Stimulated activated CD8-positive, alpha-beta memory T cell treated with anti-CD3 and anti-CD28 coated beads, Interleukin-7, amount 100 ng/mL, for 24 hours (primary cell): ENCODE measurements at regions not wholly inside any gene's neighbourhood (a gene's known extent, or its start where the extent isn't known, plus 50 kb on each side); places are given as distances from the start of the nearest gene placed in this dataset.
"Not testable (repeated sequence)": the region's sequence is repeated elsewhere in the genome, so short reads cannot be mapped to it uniquely, and the experiment has no call there.

Experiments
- DNase-seq: peaks from one replicate; pipeline ENCODE4 v3.0.0-alpha.2; 2020; ENCODE audit warnings: low read depth

DNA sequence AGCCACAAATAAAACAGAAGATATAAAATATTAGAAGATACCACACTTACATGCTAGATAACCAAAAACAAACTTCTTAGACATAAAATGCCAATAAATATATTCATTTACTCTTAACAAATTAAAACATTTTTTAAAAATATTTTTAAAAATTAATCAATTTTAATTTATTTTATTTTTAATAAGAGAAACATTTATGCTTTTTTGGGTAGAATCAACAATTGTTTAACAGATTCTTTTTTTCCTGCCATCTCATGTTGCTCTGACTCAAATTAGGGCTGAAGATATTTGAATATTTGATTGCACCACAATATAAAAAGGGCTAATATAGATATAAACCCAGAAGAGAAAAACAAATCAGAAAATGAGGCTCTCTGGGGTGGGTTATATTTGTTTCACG, 172.6 kb downstream of the GOLGA6L6 start:
- no peak for DNase-seq

DNA sequence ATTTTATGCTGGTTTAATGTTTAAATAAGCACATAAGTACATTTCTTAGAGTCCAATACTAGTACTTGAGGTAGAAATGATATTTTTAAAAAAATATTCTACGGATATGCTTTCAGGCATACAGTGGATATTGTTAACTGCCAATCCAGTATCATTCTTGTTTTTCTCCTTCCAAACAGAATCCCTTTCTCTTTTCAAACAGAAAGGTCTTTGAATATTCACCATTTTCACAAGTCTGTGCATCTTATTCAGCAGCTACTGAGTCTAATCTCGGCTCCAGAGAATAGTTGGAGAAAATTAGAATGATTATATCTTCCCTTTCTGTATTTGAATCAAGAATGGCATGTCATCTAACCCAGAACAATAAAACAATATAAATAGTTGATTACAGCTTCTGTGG, 174.5 kb downstream of the GOLGA6L6 start:
- DNase-seq = no peak

DNA sequence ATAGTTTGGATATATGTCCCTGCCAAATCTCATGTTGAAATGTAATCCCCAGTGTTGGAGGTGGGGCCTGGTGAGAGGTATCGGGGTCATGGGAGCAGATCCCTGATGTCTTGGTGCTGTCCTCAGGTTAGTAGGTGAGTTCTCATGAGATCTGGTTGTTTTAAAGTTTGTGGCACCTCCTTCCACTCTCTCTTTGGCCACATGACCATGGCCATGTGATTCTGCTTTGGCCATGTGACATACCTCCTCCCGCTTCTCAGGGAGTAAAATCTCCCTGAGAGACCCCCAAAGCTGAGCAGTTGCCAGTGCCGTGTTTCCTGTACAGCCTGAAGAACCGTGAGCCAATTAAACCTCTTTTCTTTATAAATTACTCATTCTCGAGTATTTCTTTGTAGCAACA, 178.0 kb downstream of the GOLGA6L6 start:
- DNase-seq = not testable (repeated sequence)

DNA sequence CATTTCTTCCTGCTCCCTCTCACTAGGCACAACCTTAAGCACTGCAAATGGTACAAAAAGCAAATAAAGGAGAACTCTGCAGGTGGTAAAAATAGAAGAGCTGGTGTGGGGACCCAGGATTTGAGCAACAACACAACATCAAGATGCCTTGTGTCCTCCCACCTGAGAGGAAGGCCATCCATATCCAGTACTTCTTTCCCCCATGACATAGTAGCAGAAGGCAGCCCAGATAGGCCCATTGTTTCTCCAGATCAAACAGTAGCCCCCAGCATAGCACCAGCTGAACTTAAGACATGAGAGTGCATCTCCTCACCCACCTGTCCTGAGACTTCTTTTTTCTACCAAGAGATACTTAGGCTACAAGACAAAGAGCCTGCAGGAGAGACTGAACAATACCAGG, 180.5 kb downstream of the GOLGA6L6 start:
- no peak for DNase-seq

DNA sequence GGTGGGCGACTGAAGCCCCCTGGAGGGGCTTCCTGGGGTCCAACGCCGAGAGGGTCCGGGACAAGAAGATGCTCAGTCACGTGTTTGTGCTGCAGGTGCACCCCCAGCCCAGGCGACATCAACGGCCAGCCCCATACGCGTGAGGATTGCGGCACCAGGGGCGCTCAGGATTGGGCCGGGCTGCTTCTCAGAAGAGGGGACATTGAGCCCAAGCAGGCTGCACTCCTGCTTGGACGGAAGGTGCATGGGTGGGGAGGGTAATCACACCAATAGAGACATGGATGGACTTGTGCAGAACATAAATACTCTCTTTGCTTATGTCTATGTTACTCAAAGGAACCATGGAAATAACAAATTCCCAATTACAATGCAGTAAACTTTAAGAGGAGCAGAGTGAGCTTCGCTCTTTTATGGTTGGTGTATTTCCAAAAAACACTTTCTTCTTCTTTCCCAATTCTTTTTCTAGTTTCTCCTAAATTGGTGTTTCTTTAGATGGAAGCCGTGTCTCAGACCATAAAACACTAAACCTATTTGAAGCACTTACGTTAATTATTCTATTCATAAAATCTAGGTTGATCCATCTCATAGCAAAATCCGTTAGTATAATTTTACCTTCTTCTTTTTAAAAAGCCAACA, 182.7 kb downstream of the GOLGA6L6 start:
- DNase-seq = no peak

DNA sequence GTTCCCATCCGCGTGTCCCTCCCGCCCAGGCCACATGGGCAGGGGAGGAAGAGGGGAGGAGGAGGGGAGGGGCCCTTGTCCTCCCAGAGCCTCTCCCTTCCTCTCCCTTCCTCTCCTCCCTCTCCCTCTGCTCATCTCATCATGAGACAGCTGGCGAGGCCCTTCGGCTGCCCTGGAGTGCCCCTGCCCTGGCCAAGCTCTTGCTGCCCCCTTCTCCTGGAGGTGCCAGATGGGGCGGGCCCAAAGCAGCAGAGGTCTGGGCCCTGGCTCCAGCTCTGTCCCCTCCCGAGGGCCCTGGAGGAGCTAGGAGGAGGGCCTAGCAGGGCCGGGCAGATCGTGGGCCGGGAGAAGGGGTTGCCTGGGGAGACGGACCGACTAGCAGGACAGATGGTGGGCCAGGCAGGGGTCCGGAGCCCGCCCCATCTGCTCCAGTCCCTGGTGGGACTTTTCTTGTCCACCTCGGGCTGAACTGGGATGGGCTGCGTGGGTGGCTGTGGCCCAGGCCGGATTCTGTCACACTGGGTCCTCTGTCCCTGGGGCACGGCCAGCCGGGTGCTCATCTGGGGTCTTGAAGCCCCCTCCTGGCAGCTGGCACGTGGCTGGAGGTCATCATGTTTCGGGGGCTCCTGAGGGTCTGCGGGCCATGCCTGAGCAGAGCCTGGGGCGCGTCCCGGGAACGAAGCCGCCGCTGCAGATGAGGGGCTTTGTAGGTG, 183.4 kb downstream of the GOLGA6L6 start:
- no peak for DNase-seq

DNA sequence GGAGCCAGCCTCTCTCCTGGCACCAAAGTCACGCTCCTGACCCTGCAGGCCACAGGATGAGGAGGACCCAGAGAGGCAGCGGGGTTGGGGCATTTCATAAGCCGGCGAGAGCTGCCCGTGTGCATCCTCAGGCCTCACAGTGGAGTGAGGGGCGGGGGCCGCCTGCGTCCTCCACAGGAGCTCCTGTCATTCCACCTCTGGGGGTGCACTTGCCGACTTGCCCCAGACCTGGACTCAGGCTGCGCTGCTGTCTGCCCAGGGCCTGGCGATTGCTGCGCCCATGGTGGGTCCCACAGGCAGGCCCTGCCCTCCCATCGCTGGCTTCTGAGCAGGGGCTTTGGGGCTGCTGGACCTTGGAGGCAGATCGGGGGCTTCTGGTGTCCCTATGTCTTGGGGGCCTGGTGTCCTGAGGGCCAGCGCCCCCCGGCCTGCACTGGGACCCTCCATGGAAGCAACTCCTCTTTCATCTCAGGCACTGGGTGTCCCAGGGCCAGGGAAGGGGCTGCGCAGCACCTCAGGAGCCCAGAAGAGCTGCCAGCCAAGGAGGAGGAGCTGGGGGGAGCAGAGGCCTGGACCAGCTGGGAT, 184.0 kb downstream of the GOLGA6L6 start:
- no peak for DNase-seq

DNA sequence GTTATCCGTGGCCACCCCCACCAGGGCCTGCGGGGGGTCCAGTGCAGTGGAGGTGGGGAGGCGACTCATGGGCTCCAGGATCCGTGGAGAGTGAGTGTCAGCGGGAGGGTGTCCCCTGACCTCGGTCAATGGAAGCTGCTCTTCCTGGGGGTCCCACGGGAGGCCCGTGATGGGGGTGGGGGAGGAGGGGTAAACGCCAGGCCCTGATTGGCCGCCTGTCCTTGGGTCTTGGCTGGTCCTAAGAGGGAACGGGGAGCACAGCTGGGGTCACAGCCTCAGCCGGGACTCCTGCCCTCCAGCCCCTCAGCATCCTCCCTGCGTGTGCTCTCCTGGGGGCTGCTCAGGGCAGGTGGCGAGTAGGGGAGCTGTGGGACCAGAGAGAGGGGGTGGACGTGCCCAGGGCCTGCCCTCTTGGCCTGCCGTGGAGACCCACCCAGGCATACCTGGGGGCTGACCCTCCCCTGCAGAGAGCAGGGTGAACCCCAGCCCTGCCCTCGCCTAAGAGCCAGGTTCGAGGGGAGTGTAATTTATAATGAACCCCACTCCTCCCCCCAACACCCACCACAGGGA, 184.6 kb downstream of the GOLGA6L6 start:
- no peak for DNase-seq

DNA sequence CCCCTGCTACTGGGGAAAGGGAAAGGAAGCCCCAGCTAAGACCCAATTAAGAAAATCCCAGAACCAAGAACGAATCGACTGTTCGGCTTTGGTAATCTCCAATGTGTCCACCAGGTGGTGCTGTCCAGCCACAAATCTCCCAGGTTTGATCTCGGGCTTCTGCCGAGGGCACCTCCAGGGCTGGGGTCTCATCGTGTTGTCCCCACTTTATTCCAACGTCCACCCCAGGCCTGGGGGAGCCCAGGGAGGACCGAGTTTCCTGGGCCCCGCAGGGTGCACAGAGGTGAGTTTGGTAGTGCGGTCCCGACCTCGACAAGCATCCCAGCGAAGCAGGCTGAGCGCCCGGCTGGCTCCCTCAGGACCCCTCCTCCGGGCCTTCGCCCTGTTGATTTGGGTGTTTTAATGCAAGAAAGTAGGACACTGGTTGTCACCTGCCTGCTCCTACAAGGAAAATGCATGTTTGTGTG, 185.1 kb downstream of the GOLGA6L6 start:
- DNase-seq = peak; percentile 75

DNA sequence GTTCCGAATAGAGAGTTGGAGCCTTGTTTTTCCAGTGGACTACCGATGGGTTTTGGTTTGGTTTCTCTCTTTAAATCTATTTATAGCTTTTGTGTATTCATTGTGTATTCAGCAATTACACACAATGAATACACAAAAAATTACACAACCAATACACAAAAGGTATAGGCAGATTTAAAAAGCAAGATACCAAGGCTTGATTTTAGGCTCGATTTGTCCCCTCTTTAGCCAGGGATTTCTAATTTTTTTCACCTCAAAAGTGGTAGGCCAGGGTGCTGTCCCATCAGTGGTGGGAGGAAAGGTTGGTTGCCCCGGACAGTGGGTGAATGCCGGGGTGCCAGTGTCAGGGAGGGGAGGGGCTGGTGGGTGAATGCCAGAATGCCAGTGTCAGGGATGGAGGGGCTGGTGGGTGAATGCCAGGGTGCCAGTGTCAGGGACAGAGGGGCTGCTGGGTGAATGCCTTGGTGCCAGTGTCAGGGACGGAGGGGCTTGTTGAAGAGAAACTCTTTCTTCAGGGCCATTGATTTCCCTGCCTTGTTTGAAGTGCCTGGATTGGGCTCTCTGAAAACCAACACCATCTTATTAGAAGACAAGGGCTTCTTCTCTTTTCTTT, 186.2 kb downstream of the GOLGA6L6 start:
- no peak for DNase-seq

DNA sequence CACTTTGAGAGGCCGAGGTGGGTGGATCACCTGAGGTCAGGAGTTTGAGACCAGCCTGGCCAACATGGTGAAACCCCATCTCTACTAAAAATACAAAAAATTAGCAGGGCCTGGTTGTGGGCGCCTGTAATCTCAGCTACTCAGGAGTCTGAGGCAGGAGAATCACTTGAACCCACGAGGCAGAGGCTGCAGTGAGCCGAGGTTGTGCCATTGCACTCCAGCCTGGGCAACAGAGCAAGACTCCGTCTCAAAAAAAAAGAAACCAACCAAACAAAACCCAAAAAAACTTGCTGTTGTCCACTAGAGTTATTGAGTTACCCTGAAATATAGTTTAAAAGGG, 186.7 kb downstream of the GOLGA6L6 start:
- DNase-seq = not testable (repeated sequence)

DNA sequence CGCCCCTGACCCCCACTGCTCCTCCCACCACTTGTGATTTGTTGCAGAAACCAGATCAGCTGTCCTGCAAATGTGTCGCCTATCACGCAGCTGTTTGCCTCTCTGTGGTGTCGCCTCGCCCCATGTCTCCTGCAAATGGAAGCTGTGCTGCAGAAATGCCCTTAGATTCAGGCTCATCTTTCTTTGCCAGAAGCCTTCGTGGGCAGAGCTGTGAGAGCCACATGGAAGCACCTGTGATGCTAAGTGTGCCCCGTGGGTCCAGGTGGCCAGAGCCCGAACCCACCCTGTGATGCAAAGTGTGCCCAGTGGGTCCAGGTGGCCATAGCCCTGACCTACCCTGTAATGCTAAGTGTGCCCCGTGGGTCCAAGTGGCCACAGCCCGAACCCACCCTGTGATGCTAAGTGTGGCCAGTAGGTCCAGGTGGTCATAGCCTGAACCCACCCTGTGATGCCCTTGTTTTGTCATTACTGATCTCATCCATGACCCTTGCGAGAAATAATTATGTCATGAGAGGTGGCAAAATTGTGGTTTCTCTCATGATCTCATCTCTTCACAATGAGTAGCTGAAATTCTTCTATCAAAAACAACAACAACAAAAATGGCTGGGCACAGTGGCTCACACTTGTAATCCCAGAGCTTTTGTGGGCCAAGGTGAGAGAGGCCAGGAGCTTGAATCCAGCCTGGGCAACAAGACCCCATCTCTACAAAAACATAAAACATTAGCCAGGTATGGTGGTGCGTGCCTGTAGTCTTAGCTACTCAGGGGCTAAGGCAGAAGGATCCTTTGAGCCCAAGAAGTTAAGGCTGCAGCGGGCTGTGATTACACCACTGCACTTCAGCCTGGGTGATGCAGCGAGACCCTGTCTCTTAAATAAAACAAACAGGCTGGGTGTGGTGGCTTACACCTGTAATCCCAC, 187.4 kb downstream of the GOLGA6L6 start:
- no peak for DNase-seq

DNA sequence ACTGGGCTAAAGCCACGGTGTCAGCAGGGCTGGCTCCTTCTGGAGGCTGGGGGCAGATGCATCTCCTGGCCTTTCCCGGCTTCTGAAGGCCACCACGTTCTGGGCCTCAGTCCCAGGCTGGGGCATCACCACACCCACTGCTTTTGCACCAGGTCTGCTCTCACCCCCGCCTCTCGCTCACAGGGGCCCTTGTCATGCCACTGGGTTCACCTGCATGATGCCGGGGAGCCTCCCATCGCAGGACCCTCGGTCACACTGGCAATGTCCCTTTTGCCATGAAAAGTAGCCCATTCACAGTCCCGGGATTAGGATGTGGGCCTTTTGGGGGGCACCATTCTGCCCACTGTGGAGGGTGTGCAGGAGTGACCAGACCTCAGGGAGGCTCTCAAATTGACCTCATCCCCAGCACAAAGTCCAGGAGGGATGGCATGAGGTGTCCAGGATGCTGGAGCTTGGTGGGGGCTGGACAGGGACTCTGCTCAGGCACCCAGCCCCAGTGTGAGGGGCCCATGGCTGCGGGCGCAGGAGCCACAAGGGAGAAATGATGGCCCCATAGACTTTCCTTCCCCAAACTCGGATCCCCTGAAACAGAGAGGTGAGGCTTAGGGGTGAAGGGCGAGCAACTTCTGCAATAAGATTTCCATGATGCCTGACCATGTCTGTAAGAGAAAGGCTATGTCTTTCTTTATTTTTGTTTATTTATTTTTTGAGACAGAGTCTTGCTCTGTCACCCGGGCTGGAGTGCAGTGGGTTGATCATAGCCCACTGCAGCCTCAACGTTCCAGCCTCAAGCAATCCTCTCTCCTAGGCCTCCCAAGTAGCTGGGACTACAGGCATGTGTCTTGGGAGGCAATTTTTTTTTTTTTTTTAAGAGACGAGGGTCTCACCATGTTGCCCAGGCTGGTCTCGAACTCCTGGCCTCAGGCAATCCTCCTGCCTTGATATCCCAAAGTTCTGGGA, 189.1 kb downstream of the GOLGA6L6 start:
- no peak for DNase-seq

DNA sequence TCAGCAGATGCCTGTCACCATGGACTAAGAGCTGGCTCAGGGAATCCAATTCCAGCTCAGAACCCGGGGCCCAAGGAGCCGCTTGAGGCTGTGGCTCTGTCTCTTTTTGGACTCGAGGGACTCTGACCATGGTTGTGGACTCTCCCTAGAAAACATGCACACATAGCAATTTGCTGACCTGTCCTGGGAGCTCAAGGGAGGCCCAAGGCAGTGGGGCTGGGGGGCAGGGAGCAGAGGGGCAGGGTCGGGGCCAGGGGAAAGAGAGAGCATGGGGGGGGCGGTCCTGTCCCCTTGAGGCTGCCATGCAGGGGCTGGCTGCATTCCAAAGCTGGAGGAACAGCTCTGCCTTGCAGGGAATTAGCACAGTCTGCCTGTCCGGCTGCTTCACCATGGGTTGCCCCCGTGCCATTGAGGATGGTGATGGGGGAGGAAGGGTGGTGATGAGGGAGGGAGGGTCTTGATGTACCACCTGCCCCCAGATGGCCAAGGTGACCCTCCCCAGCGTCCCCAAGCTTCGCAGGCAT, 190.1 kb downstream of the GOLGA6L6 start:
- DNase-seq = no peak

DNA sequence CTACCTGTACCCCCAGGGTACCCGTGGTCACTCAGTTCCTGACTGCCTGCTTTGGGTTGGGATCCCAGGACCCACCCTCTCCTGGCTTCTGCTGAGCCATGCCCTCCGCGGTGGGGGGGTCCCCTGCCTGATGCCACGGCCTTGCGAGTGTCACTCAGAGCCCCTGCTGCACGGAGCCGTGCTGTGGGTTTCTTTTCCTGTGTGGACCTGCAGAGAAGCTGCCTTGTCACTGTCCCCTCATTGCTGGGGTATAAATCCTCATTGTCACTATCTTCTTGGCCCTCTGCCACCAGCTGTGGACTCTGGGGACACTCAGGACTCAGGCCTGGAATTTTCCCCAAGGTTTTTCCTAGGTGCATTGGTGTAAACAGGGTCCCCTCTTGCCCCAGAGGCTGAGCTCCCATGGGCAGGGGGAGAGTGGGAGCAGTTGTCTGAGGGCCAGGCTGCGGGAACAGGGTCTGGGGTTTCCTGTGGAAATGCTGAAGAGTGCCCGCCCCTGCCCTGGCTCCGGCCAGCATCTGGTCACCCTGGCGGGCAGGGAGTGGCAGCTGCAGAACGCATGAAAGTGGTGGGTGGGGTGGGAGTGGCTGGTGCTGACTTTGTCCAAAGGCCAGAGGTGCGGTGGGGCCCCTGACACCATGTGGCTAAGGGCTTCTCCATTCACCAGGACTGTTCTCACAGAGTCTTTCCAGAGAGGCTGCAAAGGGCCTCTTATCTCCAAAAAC, 191.7 kb downstream of the GOLGA6L6 start:
- no peak for DNase-seq

DNA sequence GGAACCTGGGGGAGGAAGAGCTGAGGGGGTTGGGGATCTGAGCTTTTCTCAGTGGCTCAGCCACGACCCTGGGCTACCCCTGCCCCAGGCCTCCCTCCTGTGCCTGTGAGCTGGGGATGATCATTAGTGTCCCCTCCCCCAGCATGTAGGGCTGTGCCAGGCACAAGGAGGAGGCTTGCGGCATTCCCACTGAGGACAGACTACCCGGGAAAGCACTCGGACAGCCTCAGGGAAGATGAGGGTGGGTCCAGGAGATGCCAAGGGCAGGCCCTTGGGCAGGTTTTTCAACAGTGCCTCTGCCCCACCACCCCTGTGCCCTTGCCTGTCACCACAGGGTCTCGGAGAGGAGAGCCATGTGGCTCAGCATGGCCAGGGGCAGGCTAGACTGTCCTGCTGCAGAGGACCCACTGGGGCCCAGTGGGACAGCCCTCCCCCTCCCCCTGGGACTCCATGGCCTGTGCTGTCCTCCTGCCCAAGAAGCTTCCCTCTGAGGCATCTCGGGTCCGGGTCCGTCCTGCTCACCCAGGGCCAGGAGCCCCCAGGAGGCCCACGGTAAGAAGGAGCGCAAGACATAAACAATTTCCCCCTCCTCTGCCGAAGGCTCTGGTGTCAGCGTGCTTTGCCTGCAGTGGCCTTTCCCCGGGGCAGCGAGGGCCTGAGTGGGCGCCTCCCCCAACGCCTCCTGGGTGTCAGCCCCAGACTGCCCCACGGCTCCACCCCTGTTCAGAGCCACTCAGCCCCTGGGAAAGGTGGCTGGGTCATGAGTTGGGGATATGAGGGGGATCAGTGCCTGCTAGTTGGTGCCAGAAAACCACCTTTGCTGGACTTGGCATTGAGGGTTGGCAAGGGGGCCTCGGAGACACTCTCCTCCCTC, 192.5 kb downstream of the GOLGA6L6 start:
- DNase-seq = no peak

DNA sequence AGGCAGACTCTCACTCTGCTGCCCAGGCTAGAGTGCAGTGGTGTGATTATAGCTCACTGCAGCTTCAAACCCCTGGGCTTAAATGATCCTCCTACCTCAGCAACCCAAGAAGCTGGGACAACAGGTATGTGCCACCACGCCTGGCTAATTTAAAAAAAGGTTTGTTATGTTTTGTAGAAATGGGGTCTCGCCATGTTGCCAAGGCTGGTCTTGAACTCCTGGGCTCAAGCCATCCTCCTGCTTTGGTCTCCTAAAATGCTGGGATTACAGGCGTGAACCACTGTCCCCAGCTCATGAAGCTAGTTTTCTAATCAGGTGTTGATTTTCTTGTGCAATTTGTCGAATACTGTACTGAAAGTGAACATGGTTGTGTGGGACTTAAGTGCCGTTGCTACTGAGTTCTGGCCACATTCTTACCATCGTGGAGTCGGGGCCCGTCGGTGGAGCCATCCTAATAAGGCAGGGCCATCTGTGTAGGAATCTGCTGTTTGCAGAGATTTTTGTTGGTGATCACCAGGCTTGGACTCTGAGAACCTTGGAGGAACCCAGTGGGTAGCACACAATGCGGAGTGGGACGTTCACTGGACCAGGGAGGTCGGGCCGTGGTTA, 193.2 kb downstream of the GOLGA6L6 start:
- no peak for DNase-seq
